GM18520 (cell line): ENCODE measurements at regions not wholly inside any gene's neighbourhood (a gene's known extent, or its start where the extent isn't known, plus 50 kb on each side); places are given as distances from the start of the nearest gene placed in this dataset.

Source experiments
- ATAC-seq: cut with Tn5 transposase; IDR thresholded peaks from one replicate; pipeline ENCODE4 v1.9.1; 2021; ENCODE audit not compliant: unreplicated experiment

DNA sequence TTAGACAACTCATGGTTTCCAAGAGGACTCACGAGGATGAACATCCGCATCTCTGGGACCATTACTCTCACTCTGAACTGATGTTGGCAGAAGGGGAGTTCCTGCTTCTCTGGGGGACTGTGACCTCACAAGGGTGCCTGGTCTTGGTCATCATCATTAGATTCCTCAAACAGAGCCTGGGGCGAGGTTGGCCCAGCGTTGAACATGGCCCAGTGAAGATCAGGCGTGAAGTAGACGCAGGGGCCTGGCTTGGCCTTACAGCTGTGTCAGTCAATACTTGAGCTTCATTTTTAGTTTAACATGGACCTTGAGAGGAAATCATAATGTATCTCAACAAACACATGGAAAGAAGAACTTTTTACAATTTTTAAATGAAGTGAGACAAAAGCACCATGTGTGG, 617.1 kb downstream of the BRD1 start:
- no peak for ATAC-seq

GRCh38 chr22:49209452-49210195, 618.0 kb downstream of the BRD1 start:
- no peak for ATAC-seq

- no peak for ATAC-seq
Measured at GRCh38 chr22:49208768-49209252, 618.9 kb downstream of the BRD1 start.

GRCh38 chr22:49208004-49208402, 619.7 kb downstream of the BRD1 start:
- ATAC-seq: no peak

DNA sequence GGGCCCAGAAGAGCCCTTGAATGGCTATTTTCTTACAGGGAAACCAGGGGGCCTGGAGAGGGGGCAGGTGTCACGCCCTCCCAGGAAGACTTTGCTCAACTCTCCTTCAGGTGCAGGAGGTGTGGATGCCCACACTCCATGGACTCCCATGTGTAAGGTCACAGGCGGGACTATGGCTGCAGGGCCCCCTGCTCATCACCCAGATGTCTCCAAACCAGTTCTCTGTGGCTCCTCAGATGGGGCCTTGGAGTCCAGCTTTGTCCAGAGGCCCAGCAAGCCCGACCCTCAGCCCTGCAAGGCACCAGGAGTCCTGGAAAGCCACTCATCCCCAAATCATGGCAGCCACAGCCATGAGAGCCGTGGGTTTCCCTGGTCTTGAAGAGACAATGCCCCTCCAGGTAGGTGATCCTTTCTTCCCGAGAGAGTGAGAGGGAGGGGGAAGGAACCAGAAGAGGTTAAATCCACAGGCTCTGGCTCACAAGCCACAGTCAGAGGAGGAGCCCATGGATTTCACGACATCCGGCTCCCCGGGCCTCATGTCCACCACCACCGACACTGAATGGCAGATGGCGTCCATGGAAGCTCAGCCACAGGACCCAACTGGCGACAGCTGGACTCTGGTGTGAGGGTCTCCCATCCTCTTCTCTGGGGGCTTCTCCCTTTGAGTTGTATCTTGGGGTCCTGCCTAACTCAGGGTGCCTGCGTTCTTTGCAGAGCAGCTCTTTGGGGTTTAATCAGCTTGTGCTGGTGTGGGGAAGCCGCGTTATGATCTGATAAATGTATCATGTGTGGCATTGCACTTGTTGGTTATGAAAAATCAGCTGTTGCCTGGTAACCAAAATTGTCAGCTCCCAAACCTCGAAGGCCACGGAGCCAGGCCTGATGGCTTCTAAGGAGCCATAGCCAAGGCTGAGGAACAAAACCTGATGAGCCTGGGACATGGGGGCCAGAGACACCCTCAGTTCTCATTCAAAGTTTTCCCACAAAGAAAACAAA, 620.4 kb downstream of the BRD1 start:
- no peak for ATAC-seq

- no peak for ATAC-seq
Measured at GRCh38 chr22:49206281-49206680, 621.4 kb downstream of the BRD1 start.

GRCh38 chr22:49205483-49205800, 622.2 kb downstream of the BRD1 start:
- no peak for ATAC-seq

DNA sequence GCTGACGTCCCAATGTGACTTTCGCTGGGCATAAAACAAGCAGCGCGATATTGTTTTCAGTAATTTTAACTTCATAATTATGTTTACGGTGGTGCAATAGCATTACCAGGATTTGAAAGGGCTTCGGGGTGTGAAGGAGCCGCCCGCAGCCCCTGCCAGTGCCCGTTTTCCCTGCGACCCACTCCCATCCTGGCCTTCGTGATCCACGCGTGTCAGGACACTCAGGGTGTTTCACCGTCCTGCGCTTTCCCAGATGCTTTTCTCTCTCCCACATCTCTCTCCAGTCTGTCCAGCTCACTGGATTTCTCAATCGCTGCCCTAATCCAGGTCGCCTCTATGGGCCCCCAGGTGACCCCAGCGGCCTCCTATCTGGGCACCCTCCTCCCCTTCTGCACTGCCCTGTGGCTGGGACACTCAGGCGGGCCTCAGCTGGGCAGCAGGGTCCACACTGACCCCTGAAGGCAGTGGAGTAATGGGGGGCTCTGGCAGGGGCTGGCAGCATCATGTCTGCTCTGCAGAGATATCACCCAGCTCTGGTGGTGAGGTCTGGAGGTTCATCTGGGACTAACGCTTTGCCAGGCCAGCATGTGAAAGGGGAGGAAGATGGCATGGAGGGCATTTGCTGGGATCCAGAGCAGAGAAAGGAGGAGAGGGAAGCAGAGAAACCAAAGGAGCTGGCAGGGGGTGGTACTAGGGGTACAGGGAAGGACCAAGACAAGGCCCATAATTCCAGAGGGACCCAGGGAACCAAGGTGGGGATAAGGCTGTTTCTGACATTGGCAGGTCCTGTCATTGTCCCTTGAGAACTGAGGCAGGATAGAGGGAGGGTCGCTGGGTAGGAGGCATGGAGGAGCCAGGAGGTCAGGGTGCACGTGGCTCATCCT, 622.8 kb downstream of the BRD1 start:
- no peak for ATAC-seq

- no peak for ATAC-seq
Measured at GRCh38 chr22:49203859-49204598, 623.6 kb downstream of the BRD1 start.

DNA sequence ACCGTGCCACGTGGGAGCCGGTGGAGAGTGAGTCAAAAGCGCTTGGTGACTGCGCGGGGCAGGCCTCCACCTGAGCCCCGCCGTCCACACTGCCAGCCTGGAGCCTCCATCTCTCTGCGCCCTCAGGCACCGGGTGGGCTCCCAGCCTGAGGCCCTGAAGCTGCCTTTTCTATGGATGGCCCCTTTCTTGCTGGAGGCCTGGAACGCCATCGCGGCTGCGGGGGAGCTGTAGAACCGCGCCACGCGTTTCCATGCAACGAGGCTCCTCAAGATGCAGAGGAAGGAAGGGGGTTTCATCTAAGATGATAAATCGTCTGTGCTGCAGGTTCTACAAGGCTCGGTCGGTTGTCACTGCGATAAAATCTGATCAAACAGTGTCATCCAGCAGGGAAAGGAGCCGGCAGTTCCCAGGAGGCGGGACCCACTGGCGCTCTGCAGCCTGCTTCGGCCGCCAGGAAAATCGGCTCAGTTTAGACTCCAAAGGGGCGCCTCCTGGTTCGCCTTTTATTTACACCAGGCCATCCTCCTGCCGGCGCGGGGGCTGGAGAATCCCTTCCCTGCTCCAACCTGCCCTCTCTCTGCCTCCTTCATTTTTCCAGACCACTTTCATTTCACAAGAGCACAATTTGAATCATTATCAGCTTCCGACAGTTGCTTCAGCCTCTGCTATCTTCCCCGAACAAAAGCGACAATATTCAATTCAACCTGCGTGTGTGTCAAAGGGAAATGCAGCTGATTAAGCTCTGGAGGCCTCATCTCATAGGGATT, 624.4 kb downstream of the BRD1 start:
- no peak for ATAC-seq

- ATAC-seq: no peak
Measured at GRCh38 chr22:49202226-49202625, 625.4 kb downstream of the BRD1 start.

GRCh38 chr22:49201046-49201970, 626.4 kb downstream of the BRD1 start:
- no peak for ATAC-seq

- no peak for ATAC-seq
Measured at GRCh38 chr22:49199224-49199623, 628.4 kb downstream of the BRD1 start.

GRCh38 chr22:49198705-49199084, 629.0 kb downstream of the BRD1 start:
- no peak for ATAC-seq

- ATAC-seq: no peak
Measured at GRCh38 chr22:49197986-49198704, 629.5 kb downstream of the BRD1 start.

GRCh38 chr22:49197505-49197904, 630.2 kb downstream of the BRD1 start:
- ATAC-seq: no peak

- no peak for ATAC-seq
Measured at GRCh38 chr22:49196046-49196511, 631.6 kb downstream of the BRD1 start.

- ATAC-seq: no peak
Measured at GRCh38 chr22:49195636-49196035, 632.0 kb downstream of the BRD1 start.
